Thymus (tissue), 11 donors: ENCODE measurements at regions not wholly inside any gene's neighbourhood (a gene's known extent, or its start where the extent isn't known, plus 50 kb on each side); places are given as distances from the start of the nearest gene placed in this dataset.
A peak's percentile ranks its signal among the peaks of the same experiment; 100 is the strongest.

ENCODE experiments used
- DNase-seq, 9 donors: peaks; one replicate each; pipeline ENCODE4 v3.0.0-alpha.2; 2013; ENCODE audit warnings: low spot score in 9 of 9, low read depth in 6 of 9, missing footprints in 1 of 9
- H3K27ac ChIP-seq, 2 donors: one replicate each; pipeline ENCODE4 v1.5.1; 2013; ENCODE audit warnings: control low read depth in 1 of 2, low read depth in 1 of 2, low read length in 1 of 2, mild to moderate bottlenecking in 1 of 2, moderate library complexity in 1 of 2
- H3K27me3 ChIP-seq, 2 donors: one replicate each; pipeline ENCODE4 v1.5.1; 2013; ENCODE audit warnings: low read length in 1 of 2; ENCODE audit not compliant: control insufficient read depth in 2 of 2, insufficient read depth in 1 of 2
- H3K36me3 ChIP-seq, 2 donors: one replicate each; pipeline ENCODE4 v1.5.1; 2013; ENCODE audit warnings: low read length in 1 of 2, mild to moderate bottlenecking in 1 of 2, moderate library complexity in 1 of 2; ENCODE audit not compliant: control insufficient read depth in 2 of 2, insufficient read depth in 2 of 2
- H3K4me1 ChIP-seq, 2 donors: one replicate each; pipeline ENCODE4 v1.5.1; 2013; ENCODE audit warnings: low read length in 2 of 2; ENCODE audit not compliant: control insufficient read depth in 2 of 2, insufficient read depth in 2 of 2
- H3K4me3 ChIP-seq, 2 donors: one replicate each; pipeline ENCODE4 v1.5.1; 2013; ENCODE audit warnings: low read length in 2 of 2, control low read depth in 1 of 2, mild to moderate bottlenecking in 1 of 2
- H3K9me3 ChIP-seq, 2 donors: one replicate each; pipeline ENCODE4 v1.5.1; 2013; ENCODE audit warnings: low read length in 1 of 2, mild to moderate bottlenecking in 1 of 2; ENCODE audit not compliant: control insufficient read depth in 2 of 2, insufficient read depth in 1 of 2
- WGBS: extraction: QIAGEN DNeasy Blood & Tissue Kit; methylation state at CpG from one replicate; pipeline ENCODE4 v1.1.7; 2013; 5-methylcytosine and 5-hydroxymethylcytosine counted together
- donor health status: healthy.

DNA sequence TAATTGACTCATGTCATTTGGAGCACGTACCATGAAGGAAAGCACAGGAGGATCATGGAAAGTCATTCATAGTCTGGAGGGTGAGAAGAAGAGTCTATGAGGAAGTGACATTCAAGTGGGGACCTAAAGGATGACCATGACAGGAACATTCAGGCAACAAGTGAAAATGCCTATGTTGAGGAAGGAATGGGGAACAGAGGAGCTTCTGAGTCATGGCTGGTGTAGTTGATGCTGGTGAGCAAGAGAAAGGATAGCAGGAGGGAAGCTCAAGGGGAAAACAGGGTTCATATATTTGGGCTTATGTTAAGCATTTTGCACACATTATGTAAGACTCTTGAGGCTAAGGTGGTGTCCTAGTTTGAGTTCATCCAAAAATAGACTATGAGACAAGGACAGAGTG, 318.6 kb downstream of the HNRNPD start:
- Histone ChIP-seq H3K36me3 (no peaks in the 10 kb centered on the region), H3K4me3 (no peak overlapping the region), H3K4me1 (no peaks in the 10 kb centered on the region), H3K27me3 (no peaks in the 10 kb centered on the region), H3K9me3 (no peaks in the 10 kb centered on the region), H3K27ac (no peak overlapping the region)
- 96% methylated on average over 1 of the region's 1 CpG for whole genome bisulfite sequencing
- no peak for DNase-seq

DNA sequence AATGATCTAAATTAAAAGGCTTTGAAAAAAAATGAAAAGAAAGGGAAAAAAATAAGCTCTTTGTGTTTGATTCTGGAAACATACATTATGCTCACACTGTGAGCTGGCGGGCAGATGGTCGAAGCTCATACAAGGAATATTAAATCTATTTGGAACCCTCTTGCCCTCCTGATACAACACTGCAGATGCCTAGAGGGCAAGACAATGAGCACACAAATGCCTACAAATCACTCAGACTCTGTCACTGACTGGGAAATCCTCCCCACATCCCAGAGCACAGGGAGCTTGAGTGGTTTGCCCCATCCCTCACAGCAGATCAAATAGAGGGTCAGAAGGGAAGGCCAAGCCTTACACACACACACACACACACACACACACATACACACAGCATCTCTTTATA, 320.4 kb downstream of the HNRNPD start:
- WGBS = 97% methylated on average over 2 of the region's 2 CpGs
- H3K4me3 ChIP-seq = no peak overlapping the region
- no peak for DNase-seq
- no peak overlapping the region for H3K27ac ChIP-seq
- no peaks in the 10 kb centered on the region for H3K4me1 ChIP-seq
- no peaks in the 10 kb centered on the region for H3K36me3 ChIP-seq
- no peaks in the 10 kb centered on the region for H3K27me3 ChIP-seq
- no peaks in the 10 kb centered on the region for H3K9me3 ChIP-seq

DNA sequence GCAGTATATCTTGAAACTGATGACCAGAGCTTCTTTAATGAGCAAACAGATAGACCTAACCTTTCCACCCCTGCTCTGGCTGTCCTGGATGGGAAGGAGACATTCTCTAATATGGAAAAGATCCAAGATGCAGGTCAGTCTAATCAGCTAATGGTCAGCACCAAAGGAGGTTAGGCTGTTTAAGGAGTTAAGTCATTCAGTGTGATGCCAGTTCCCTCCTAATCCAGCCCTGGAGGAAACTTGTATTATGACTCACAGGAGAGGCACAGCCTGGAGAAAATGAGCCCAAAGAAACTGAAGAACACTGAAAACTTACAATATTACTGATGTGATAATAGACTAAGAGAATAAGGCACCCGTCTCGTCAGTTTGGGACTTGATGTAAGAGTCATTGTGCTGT, 323.0 kb downstream of the HNRNPD start:
- H3K4me1 ChIP-seq = no peaks in the 10 kb centered on the region
- no peaks in the 10 kb centered on the region for H3K36me3 ChIP-seq
- DNase-seq = no peak
- peaks cover 6 to 14% of the 10 kb centered on the region in 2 donors for H3K27me3 ChIP-seq
- H3K9me3 ChIP-seq = no peaks in the 10 kb centered on the region
- no peak overlapping the region for H3K27ac ChIP-seq
- 97% methylated on average over 2 of the region's 2 CpGs for WGBS
- H3K4me3 ChIP-seq = no peak overlapping the region

DNA sequence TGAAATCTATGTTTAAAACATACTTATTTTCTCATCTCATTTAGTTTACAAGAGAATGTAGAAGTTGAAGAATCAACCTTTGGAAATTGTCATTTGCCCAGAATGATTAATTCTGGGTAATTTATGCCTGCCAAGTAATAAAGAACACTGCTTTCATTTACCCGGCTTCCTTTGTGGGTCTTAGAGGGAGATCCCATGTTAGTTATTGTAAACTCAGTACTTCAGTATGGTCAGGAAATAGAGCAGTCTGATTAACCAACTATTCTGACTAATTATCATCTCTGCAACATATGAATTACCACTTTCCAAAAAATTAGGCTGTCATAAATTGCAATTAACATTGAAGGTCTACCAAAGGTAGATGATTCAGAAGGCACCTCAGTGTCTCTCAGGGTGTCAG, 324.5 kb downstream of the HNRNPD start:
- Histone ChIP-seq H3K9me3 (no peaks in the 10 kb centered on the region), H3K27me3 (peaks cover 16 to 28% of the 10 kb centered on the region in 2 donors), H3K27ac (no peak overlapping the region), H3K4me3 (no peak overlapping the region), H3K36me3 (no peaks in the 10 kb centered on the region), H3K4me1 (no peaks in the 10 kb centered on the region)
- 91% methylated on average over 1 of the region's 1 CpG for WGBS
- DNase-seq = no peak

DNA sequence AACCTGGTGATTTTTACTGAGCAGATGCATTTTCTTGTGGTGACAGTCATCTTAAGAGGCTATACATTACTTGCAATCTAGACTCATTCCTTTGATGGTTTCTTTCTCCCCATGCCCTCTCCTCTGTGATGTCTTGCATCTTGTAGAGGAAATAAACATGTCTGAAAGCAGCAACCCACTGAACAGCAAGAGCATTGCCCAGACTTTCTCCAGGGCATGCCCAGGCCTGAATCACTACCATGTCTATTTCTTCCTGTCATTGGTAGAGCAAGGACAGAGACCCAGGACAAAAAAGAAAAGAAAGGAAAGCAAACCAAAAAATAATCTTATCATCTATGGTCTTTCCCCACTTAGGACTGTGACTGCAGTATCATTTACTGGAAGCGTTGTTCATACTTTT, 326.1 kb downstream of the HNRNPD start:
- Histone ChIP-seq H3K4me1 (no peaks in the 10 kb centered on the region), H3K9me3 (no peaks in the 10 kb centered on the region), H3K27ac (no peak overlapping the region), H3K27me3 (peaks cover 32 to 43% of the 10 kb centered on the region in 2 donors), H3K4me3 (no peak overlapping the region), H3K36me3 (no peaks in the 10 kb centered on the region)
- 95% methylated on average over 1 of the region's 1 CpG for WGBS
- DNase-seq = no peak

DNA sequence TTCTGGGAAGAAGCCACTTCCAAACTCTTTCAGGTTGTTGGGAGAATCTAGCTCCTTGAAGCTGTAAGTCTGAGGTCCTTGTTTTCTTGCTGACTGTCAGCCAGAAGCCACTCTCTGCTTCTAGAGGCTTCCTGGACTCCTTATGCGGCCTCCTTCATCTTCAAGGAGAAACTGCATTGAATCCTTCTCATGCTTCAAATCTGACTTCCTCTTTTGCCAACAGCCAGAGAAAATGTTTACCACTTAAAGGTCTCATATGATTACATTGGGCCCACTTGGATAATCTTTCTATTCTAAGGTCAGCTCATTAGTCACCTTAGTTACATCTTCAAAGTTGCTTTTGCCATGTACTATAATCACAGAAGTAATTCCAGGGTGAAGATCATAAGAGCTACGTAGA, 327.0 kb downstream of the HNRNPD start:
- Histone ChIP-seq H3K36me3 (no peaks in the 10 kb centered on the region), H3K27me3 (peaks cover 39 to 52% of the 10 kb centered on the region in 2 donors), H3K9me3 (no peaks in the 10 kb centered on the region), H3K27ac (no peak overlapping the region), H3K4me3 (no peak overlapping the region), H3K4me1 (no peaks in the 10 kb centered on the region)
- no peak for DNase-seq
- 99% methylated on average over 2 of the region's 2 CpGs for WGBS

DNA sequence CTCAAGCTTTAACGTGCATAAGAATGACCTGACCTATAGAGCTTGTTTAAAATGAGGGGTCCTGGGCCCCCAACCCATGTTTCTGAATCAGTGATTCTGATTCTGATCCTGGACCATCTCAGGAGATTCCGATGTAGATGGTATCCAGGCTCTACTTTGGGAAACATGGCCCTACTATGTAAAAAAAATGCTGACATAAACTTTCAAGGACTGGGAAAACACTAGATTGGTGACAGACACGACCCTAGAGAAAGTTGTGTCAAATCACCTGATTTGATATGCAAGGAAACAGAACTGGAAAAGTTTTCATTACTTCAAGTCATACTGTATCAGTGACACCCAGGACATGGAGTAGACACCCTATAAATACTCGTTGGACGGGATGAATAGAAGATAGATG, 328.5 kb downstream of the HNRNPD start:
- 77% methylated on average over 5 of the region's 5 CpGs for WGBS
- Histone ChIP-seq H3K27me3 (peaks cover 39 to 53% of the 10 kb centered on the region in 2 donors), H3K4me1 (no peaks in the 10 kb centered on the region)

DNA sequence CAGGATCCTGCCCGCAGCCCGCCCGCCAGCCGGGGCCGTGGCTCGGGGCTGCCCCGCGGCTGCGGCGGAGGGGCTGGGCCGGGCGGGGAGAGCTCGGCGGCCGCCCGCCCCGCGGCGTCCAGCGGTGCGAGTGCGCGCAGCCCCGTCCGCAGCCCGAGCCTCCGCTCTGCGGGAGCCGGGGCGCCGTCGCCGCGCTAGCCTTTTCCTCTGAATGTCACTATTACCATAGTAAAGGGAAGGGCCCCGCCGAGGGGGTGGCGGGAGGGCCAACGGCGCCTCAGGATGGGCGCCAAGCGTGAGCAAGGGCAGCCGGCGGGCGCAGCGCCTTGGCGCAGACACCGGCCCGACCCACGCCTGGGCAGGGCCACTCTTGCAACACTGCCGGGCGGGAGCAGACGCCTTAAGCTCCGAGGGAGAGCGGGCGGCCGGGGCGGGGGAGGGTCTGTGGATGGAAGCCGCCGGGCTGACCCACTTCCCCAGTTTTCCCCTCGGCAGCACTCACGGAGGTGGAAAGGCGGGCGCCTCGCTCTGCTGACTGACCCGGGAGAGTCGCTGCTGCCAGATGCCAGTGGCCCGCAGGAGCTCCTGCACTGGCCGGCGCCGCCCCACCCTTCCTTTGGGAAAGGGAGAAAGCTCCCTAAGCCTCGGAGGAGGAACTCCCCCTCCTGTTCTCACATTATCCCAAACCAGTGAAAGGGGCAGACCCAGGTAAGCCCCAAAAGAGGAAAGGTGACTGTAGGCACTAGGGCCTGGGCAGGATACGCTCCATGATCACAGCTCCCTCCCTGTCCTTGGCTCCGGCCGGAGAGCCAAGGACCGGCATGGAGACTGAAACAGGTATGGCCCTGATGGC, 329.4 kb downstream of the HNRNPD start:
- no peaks in the 10 kb centered on the region for H3K36me3 ChIP-seq
- WGBS = 1% methylated on average over 75 of the region's 75 CpGs
- H3K4me3 ChIP-seq = peak overlapping the region in 1 of 2 donors; percentile 13
- no peaks in the 10 kb centered on the region for H3K9me3 ChIP-seq
- no peaks in the 10 kb centered on the region for H3K4me1 ChIP-seq
- DNase-seq = no peak
- H3K27ac ChIP-seq = no peak overlapping the region
- H3K27me3 ChIP-seq = peaks cover 39 to 53% of the 10 kb centered on the region in 2 donors

More for the DNA sequence above, 328.5 kb downstream of the HNRNPD start:
- no peak for DNase-seq
- Histone ChIP-seq H3K9me3 (no peaks in the 10 kb centered on the region), H3K36me3 (no peaks in the 10 kb centered on the region), H3K27ac (no peak overlapping the region), H3K4me3 (no peak overlapping the region)

DNA sequence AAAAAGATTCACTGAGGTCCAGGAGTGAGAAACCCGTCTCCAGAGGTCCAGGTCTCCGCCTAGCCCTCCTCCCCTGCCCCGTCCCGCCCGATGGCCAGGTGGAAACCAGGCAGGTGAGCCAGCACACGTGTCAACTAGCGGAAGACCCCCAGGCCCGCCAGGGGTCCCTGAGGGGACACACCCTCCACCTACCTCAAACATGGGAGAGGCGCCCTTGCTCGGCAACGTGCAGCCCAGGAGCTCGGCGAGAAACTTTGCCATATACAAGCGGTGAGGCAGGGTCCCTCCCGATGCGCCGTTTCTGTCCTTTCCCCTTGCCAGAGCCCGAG, 330.0 kb downstream of the HNRNPD start:
- 7% methylated on average over 18 of the region's 18 CpGs for WGBS
- peaks cover 39 to 53% of the 10 kb centered on the region in 2 donors for H3K27me3 ChIP-seq

More for the DNA sequence above, 330.0 kb downstream of the HNRNPD start:
- Histone ChIP-seq H3K4me3 (peak overlapping the region in 1 of 2 donors; percentile 13), H3K36me3 (no peaks in the 10 kb centered on the region), H3K4me1 (no peaks in the 10 kb centered on the region), H3K27ac (no peak overlapping the region), H3K9me3 (no peaks in the 10 kb centered on the region)
- DNase-seq = no peak
